ENCODE measurements at regions not wholly inside any gene's neighbourhood (a gene's known extent, or its start where the extent isn't known, plus 50 kb on each side); places are given as distances from the start of the nearest gene placed in this dataset.

GRCh38 chr16:63922560-63922959, 1199.3 kb downstream of the CDH11 start:
- TF ChIP-seq TAF1 (IDR thresholded peaks at IDR 0.05; ENCODE audit: low read depth), result no peak
- no peak for TF ChIP-seq CREB1 (IDR thresholded peaks at IDR 0.05; ENCODE audit: low read depth)
- TF ChIP-seq YY1 (IDR thresholded peaks at IDR 0.05; ENCODE audit: low read depth), result no peak
- no peak for TF ChIP-seq CEBPB (IDR thresholded peaks at IDR 0.05)
- no peak for TF ChIP-seq EGR1 (IDR thresholded peaks at IDR 0.05)
- TF ChIP-seq RAD21 (IDR thresholded peaks at IDR 0.05; ENCODE audit: low read depth), result no peak
- TF ChIP-seq MAX (IDR thresholded peaks at IDR 0.05), result no peak
- TF ChIP-seq TCF12 (IDR thresholded peaks at IDR 0.05; ENCODE audit: low read depth), result no peak
- no peak for TF ChIP-seq ZBTB7A (IDR thresholded peaks at IDR 0.05; ENCODE audit: low read depth)
- no peak for TF ChIP-seq FOXM1 (IDR thresholded peaks at IDR 0.05; ENCODE audit: borderline replicate concordance, low read depth)
- no peak for TF ChIP-seq REST (IDR thresholded peaks at IDR 0.05; ENCODE audit: low read depth)
- no peak for TF ChIP-seq USF1 (IDR thresholded peaks at IDR 0.05)
- no peak for TF ChIP-seq TEAD4 (IDR thresholded peaks at IDR 0.05)
- TF ChIP-seq EP300 (IDR thresholded peaks at IDR 0.05; ENCODE audit: borderline replicate concordance), result no peak
- no peak for TF ChIP-seq NFIC (IDR thresholded peaks at IDR 0.05)

GRCh38 chr16:63921737-63922295, 1200.0 kb downstream of the CDH11 start:
- no peak for TF ChIP-seq RAD21 (IDR thresholded peaks at IDR 0.05; ENCODE audit: low read depth)
- no peak for TF ChIP-seq CEBPB (IDR thresholded peaks at IDR 0.05)
- TF ChIP-seq EGR1 (IDR thresholded peaks at IDR 0.05), result no peak
- no peak for TF ChIP-seq TAF1 (IDR thresholded peaks at IDR 0.05; ENCODE audit: low read depth)
- TF ChIP-seq NFIC (IDR thresholded peaks at IDR 0.05), result no peak
- no peak for TF ChIP-seq EP300 (IDR thresholded peaks at IDR 0.05; ENCODE audit: borderline replicate concordance)
- no peak for TF ChIP-seq USF1 (IDR thresholded peaks at IDR 0.05)
- no peak for TF ChIP-seq CREB1 (IDR thresholded peaks at IDR 0.05; ENCODE audit: low read depth)
- no peak for TF ChIP-seq ZBTB7A (IDR thresholded peaks at IDR 0.05; ENCODE audit: low read depth)
- TF ChIP-seq FOXM1 (IDR thresholded peaks at IDR 0.05; ENCODE audit: borderline replicate concordance, low read depth), result no peak
- no peak for TF ChIP-seq MAX (IDR thresholded peaks at IDR 0.05)
- no peak for TF ChIP-seq REST (IDR thresholded peaks at IDR 0.05; ENCODE audit: low read depth)
- no peak for TF ChIP-seq YY1 (IDR thresholded peaks at IDR 0.05; ENCODE audit: low read depth)
- TF ChIP-seq TCF12 (IDR thresholded peaks at IDR 0.05; ENCODE audit: low read depth), result no peak
- no peak for TF ChIP-seq TEAD4 (IDR thresholded peaks at IDR 0.05)

- TF ChIP-seq TEAD4 (IDR thresholded peaks at IDR 0.05) (no peak), NFIC (IDR thresholded peaks at IDR 0.05) (no peak), EGR1 (IDR thresholded peaks at IDR 0.05) (no peak), FOXM1 (IDR thresholded peaks at IDR 0.05; ENCODE audit: borderline replicate concordance, low read depth) (no peak), REST (IDR thresholded peaks at IDR 0.05; ENCODE audit: low read depth) (no peak), YY1 (IDR thresholded peaks at IDR 0.05; ENCODE audit: low read depth) (no peak)
Observed at GRCh38 chr16:63913290-63913689, 1208.6 kb downstream of the CDH11 start.

GRCh38 chr16:63907251-63907650, 1214.6 kb downstream of the CDH11 start:
- no peak for TF ChIP-seq EP300 (IDR thresholded peaks at IDR 0.05; ENCODE audit: borderline replicate concordance)
- no peak for TF ChIP-seq YY1 (IDR thresholded peaks at IDR 0.05; ENCODE audit: low read depth)
- no peak for TF ChIP-seq TCF12 (IDR thresholded peaks at IDR 0.05; ENCODE audit: low read depth)
- no peak for TF ChIP-seq ZBTB7A (IDR thresholded peaks at IDR 0.05; ENCODE audit: low read depth)
- no peak for TF ChIP-seq MAX (IDR thresholded peaks at IDR 0.05)
- TF ChIP-seq RAD21 (IDR thresholded peaks at IDR 0.05; ENCODE audit: low read depth), result no peak
- TF ChIP-seq CREB1 (IDR thresholded peaks at IDR 0.05; ENCODE audit: low read depth), result no peak
- no peak for TF ChIP-seq TEAD4 (IDR thresholded peaks at IDR 0.05)
- no peak for TF ChIP-seq USF1 (IDR thresholded peaks at IDR 0.05)
- no peak for TF ChIP-seq EGR1 (IDR thresholded peaks at IDR 0.05)
- no peak for TF ChIP-seq TAF1 (IDR thresholded peaks at IDR 0.05; ENCODE audit: low read depth)
- TF ChIP-seq REST (IDR thresholded peaks at IDR 0.05; ENCODE audit: low read depth), result no peak
- no peak for TF ChIP-seq CEBPB (IDR thresholded peaks at IDR 0.05)
- TF ChIP-seq FOXM1 (IDR thresholded peaks at IDR 0.05; ENCODE audit: borderline replicate concordance, low read depth), result no peak
- TF ChIP-seq NFIC (IDR thresholded peaks at IDR 0.05), result no peak
